ENCODE measurements at regions not wholly inside any gene's neighbourhood (a gene's known extent, or its start where the extent isn't known, plus 50 kb on each side); places are given as distances from the start of the nearest gene placed in this dataset.

DNA sequence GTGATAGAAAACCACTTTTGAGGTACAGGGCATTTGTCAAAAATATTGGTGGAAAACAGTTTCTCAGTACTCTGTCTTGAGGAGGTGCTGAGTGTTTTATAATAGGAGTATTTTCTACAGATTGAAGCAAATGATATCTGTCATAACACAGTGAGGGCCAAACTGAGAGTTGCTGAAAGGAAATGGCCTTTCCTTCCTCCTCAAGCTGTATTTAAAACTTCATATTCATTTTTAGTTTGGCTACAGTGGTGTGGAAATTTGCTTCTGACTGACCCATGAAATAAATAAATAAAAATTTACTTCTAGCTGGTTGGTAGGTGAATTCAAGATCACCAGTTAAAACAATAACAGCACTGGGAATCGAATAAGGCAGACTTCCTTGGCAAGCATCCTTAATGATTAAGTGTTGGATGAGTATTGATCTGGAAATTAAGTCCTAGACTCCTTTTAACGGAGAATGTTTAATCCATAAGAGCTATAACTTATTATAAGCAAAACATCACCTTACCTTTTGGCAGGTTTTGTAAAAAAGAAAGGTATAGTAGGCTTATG, 828.6 kb upstream of the CITED2 start:
- TF ChIP-seq, protein P1, sequence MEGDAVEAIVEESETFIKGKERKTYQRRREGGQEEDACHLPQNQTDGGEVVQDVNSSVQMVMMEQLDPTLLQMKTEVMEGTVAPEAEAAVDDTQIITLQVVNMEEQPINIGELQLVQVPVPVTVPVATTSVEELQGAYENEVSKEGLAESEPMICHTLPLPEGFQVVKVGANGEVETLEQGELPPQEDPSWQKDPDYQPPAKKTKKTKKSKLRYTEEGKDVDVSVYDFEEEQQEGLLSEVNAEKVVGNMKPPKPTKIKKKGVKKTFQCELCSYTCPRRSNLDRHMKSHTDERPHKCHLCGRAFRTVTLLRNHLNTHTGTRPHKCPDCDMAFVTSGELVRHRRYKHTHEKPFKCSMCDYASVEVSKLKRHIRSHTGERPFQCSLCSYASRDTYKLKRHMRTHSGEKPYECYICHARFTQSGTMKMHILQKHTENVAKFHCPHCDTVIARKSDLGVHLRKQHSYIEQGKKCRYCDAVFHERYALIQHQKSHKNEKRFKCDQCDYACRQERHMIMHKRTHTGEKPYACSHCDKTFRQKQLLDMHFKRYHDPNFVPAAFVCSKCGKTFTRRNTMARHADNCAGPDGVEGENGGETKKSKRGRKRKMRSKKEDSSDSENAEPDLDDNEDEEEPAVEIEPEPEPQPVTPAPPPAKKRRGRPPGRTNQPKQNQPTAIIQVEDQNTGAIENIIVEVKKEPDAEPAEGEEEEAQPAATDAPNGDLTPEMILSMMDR (IDR thresholded peaks at IDR 0.05), result no peak
- no peak for TF ChIP-seq EZH2 (IDR thresholded peaks at IDR 0.05)
- TF ChIP-seq EZH2phosphoT487 (IDR thresholded peaks at IDR 0.05), result no peak
